ENCODE measurements at regions not wholly inside any gene's neighbourhood (a gene's known extent, or its start where the extent isn't known, plus 50 kb on each side); places are given as distances from the start of the nearest gene placed in this dataset.

DNA sequence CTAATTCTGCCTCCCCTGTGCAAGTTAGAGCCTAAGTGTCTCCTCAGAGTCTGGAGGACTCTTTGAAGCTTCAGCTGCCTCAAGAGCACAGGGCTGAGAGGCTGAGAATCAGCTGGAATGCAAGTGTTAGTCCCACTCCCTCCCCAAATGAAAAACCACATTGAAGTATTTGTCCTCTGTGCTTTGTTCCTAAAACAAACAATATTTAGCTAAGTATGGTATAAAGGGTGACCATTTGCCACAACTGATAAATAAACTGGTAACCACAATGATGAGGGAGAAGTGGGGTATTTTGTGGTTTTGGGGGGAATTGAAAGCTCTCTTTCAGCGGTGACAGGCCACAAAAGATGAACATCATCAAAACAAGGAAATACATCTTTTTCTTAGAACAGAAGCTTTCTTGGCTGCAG lies 91.7 kb upstream of the HDDC2 start:
- Histone ChIP-seq H3K4me2 (ENCODE audit: low read length) (no peak overlapping the region), H3K4me1 (ENCODE audit: low read length) (peaks cover 15% of the 10 kb centered on the region), H3K36me3 (replicated peaks; ENCODE audit: low read depth, low read length) (no peaks in the 10 kb centered on the region), H3K9me3 (ENCODE audit: insufficient read depth, low read length) (no peaks in the 10 kb centered on the region), H3K27ac (ENCODE audit: low read length) (no peak overlapping the region), H3K79me2 (ENCODE audit: low read length) (no peaks in the 10 kb centered on the region), H3K4me3 (ENCODE audit: low read length) (no peak overlapping the region), H3K9ac (ENCODE audit: low read length) (no peak overlapping the region), H4K20me1 (ENCODE audit: insufficient read depth, low read length) (no peaks in the 10 kb centered on the region), H2AFZ (ENCODE audit: low read depth, low read length) (no peak overlapping the region), H3K27me3 (ENCODE audit: low read depth, low read length) (no peaks in the 10 kb centered on the region)
- TF ChIP-seq CTCF (IDR thresholded peaks at IDR 0.05; ENCODE audit: low read depth, low read length): no peak
- TF ChIP-seq EZH2phosphoT487 (IDR thresholded peaks at IDR 0.05; ENCODE audit: low read depth): no peak

DNA sequence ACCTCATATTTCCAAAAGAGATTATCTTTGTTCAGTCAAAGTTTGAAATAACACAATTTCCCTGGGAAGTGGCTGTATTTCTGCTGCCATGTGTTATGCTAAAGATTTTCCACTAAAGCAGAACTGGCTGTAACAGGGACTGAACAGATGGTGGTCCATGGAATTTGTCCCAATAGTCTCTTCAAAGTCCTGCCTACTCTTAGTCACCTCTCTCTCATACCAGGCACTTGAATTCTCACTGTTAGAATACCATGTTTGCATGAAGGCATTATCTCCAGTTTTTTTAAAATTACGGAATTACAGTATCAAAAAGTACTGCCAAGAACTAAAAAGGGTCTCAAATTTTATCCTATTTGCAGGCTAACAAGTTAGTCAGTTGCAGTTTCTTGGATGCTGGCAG lies 105.0 kb upstream of the HDDC2 start:
- Histone ChIP-seq H3K9me3 (ENCODE audit: insufficient read depth, low read length) (no peaks in the 10 kb centered on the region), H3K36me3 (replicated peaks; ENCODE audit: low read depth, low read length) (no peaks in the 10 kb centered on the region), H3K27ac (ENCODE audit: low read length) (no peak overlapping the region), H2AFZ (ENCODE audit: low read depth, low read length) (no peak overlapping the region), H3K4me2 (ENCODE audit: low read length) (no peak overlapping the region), H3K9ac (ENCODE audit: low read length) (no peak overlapping the region), H3K4me3 (ENCODE audit: low read length) (no peak overlapping the region), H3K79me2 (ENCODE audit: low read length) (no peaks in the 10 kb centered on the region), H4K20me1 (ENCODE audit: insufficient read depth, low read length) (no peaks in the 10 kb centered on the region), H3K4me1 (ENCODE audit: low read length) (no peaks in the 10 kb centered on the region), H3K27me3 (ENCODE audit: low read depth, low read length) (no peaks in the 10 kb centered on the region)
- no peak for TF ChIP-seq CTCF (IDR thresholded peaks at IDR 0.05; ENCODE audit: low read depth, low read length)
- no peak for TF ChIP-seq EZH2phosphoT487 (IDR thresholded peaks at IDR 0.05; ENCODE audit: low read depth)

GRCh38 chr6:125414507-125414906 lies 112.7 kb upstream of the HDDC2 start:
- TF ChIP-seq EZH2phosphoT487 (IDR thresholded peaks at IDR 0.05; ENCODE audit: low read depth): no peak

GRCh38 chr6:125415913-125416312 lies 114.1 kb upstream of the HDDC2 start:
- no peaks in the 10 kb centered on the region for H4K20me1 ChIP-seq (ENCODE audit: insufficient read depth, low read length)
- H2AFZ ChIP-seq (ENCODE audit: low read depth, low read length): no peak overlapping the region
- no peak overlapping the region for H3K27ac ChIP-seq (ENCODE audit: low read length)
- no peaks in the 10 kb centered on the region for H3K79me2 ChIP-seq (ENCODE audit: low read length)
- H3K36me3 ChIP-seq (replicated peaks; ENCODE audit: low read depth, low read length): no peaks in the 10 kb centered on the region
- H3K4me3 ChIP-seq (ENCODE audit: low read length): no peak overlapping the region
- no peak overlapping the region for H3K9ac ChIP-seq (ENCODE audit: low read length)
- TF ChIP-seq CTCF (IDR thresholded peaks at IDR 0.05; ENCODE audit: low read depth, low read length): no peak
- TF ChIP-seq EZH2phosphoT487 (IDR thresholded peaks at IDR 0.05; ENCODE audit: low read depth): no peak
- no peaks in the 10 kb centered on the region for H3K4me1 ChIP-seq (ENCODE audit: low read length)
- no peak overlapping the region for H3K4me2 ChIP-seq (ENCODE audit: low read length)
- H3K27me3 ChIP-seq (ENCODE audit: low read depth, low read length): no peaks in the 10 kb centered on the region
- H3K9me3 ChIP-seq (ENCODE audit: insufficient read depth, low read length): no peaks in the 10 kb centered on the region

More at GRCh38 chr6:125414507-125414906, 112.7 kb upstream of the HDDC2 start:
- Histone ChIP-seq H3K4me2 (ENCODE audit: low read length) (no peak overlapping the region), H3K9me3 (ENCODE audit: insufficient read depth, low read length) (no peaks in the 10 kb centered on the region), H3K79me2 (ENCODE audit: low read length) (no peaks in the 10 kb centered on the region), H3K27ac (ENCODE audit: low read length) (no peak overlapping the region), H3K4me1 (ENCODE audit: low read length) (no peaks in the 10 kb centered on the region), H3K27me3 (ENCODE audit: low read depth, low read length) (no peaks in the 10 kb centered on the region), H2AFZ (ENCODE audit: low read depth, low read length) (no peak overlapping the region), H3K36me3 (replicated peaks; ENCODE audit: low read depth, low read length) (no peaks in the 10 kb centered on the region), H3K9ac (ENCODE audit: low read length) (no peak overlapping the region), H4K20me1 (ENCODE audit: insufficient read depth, low read length) (no peaks in the 10 kb centered on the region), H3K4me3 (ENCODE audit: low read length) (no peak overlapping the region)

GRCh38 chr6:125421836-125422235 lies 120.1 kb upstream of the HDDC2 start:
- Histone ChIP-seq H3K9ac (ENCODE audit: low read length) (no peak overlapping the region), H3K9me3 (ENCODE audit: insufficient read depth, low read length) (no peaks in the 10 kb centered on the region), H3K27me3 (ENCODE audit: low read depth, low read length) (no peaks in the 10 kb centered on the region), H3K36me3 (replicated peaks; ENCODE audit: low read depth, low read length) (no peaks in the 10 kb centered on the region), H3K4me2 (ENCODE audit: low read length) (no peak overlapping the region), H3K4me3 (ENCODE audit: low read length) (no peak overlapping the region), H3K79me2 (ENCODE audit: low read length) (no peaks in the 10 kb centered on the region), H3K27ac (ENCODE audit: low read length) (no peak overlapping the region), H4K20me1 (ENCODE audit: insufficient read depth, low read length) (no peaks in the 10 kb centered on the region), H2AFZ (ENCODE audit: low read depth, low read length) (no peak overlapping the region), H3K4me1 (ENCODE audit: low read length) (no peaks in the 10 kb centered on the region)
- TF ChIP-seq CTCF (IDR thresholded peaks at IDR 0.05; ENCODE audit: low read depth, low read length): no peak
- TF ChIP-seq EZH2phosphoT487 (IDR thresholded peaks at IDR 0.05; ENCODE audit: low read depth): no peak

All from OCI-LY3 (cell line).